ENCODE measurements at regions not wholly inside any gene's neighbourhood (a gene's known extent, or its start where the extent isn't known, plus 50 kb on each side); places are given as distances from the start of the nearest gene placed in this dataset.
"Not testable (repeated sequence)": the region's sequence is repeated elsewhere in the genome, so short reads cannot be mapped to it uniquely, and the experiment has no call there.

DNA sequence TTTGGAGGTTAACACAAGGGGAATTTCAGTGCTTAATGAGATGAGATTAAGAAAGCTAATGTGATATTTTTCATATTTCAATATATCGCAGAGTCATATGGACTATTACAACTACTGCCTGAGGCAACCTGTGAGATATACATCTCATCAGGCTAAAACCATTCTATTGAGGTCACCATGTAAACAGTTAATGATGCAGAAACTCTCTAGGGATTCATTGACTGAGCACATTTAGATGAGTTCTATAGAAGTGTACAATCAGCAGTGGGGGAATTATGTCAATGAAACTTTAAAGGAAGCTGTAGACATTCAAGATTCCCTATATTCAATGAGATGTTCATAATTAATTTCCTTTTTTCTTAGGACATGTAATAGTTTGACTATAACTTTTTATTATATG, 687.4 kb upstream of the SYT4 start:
- TF ChIP-seq, protein P1, sequence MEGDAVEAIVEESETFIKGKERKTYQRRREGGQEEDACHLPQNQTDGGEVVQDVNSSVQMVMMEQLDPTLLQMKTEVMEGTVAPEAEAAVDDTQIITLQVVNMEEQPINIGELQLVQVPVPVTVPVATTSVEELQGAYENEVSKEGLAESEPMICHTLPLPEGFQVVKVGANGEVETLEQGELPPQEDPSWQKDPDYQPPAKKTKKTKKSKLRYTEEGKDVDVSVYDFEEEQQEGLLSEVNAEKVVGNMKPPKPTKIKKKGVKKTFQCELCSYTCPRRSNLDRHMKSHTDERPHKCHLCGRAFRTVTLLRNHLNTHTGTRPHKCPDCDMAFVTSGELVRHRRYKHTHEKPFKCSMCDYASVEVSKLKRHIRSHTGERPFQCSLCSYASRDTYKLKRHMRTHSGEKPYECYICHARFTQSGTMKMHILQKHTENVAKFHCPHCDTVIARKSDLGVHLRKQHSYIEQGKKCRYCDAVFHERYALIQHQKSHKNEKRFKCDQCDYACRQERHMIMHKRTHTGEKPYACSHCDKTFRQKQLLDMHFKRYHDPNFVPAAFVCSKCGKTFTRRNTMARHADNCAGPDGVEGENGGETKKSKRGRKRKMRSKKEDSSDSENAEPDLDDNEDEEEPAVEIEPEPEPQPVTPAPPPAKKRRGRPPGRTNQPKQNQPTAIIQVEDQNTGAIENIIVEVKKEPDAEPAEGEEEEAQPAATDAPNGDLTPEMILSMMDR (IDR thresholded peaks at IDR 0.05; ENCODE audit: borderline replicate concordance, control extremely low read depth, extremely low read depth, insufficient read depth, missing control alignments), result no peak
- in situ Hi-C loops (cut with MboI; ENCODE audit: low sequenced_read_pairs, unreplicated experiment), result no loop called here
- DNase-seq (ENCODE audit: low spot score), result no peak

DNA sequence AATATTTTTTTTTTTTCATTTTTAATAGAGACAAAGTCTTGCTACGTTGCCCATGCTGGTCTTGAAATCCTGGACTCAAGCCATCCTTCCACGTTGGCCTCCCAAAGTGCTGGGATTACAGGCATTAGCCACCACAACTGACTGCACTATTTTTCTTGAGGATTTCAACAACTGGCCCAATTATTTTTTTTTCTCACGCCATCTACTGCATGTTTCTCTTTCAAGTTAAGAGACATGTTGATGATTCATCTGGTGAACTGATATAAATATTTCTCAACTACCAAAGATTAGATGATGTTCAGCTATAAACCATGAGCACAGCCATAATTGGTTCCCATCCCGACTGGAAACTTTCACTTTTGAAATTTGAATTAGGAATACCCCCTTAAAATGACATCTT, 688.4 kb upstream of the SYT4 start:
- TF ChIP-seq, protein P1 (IDR thresholded peaks at IDR 0.05; ENCODE audit: borderline replicate concordance, control extremely low read depth, extremely low read depth, insufficient read depth, missing control alignments), result no peak
- in situ Hi-C loops (cut with MboI; ENCODE audit: low sequenced_read_pairs, unreplicated experiment), result no loop called here
- DNase-seq (ENCODE audit: low spot score), result no peak

DNA sequence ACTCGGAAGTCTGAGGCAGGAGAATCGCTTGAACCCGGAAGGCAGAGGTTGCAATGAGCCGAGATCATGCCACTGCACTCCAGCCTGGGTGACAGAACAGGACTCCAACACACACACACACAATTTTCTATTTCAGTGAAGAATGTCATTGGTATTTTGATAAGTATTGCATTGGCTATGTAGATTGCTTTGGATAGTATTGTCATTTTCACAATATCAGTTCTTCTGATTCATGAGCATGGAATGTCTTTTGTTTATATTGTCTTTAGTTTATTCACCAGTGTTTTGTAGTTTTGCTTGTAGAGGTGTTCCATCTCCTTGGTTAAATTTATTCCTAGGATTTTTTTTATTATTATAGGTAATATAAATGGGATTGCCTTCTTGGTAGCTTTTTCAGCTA, 693.4 kb upstream of the SYT4 start:
- DNase-seq (ENCODE audit: low spot score), result no peak
- in situ Hi-C loops (cut with MboI; ENCODE audit: low sequenced_read_pairs, unreplicated experiment), result no loop called here
- TF ChIP-seq, protein P1 (IDR thresholded peaks at IDR 0.05; ENCODE audit: borderline replicate concordance, control extremely low read depth, extremely low read depth, insufficient read depth, missing control alignments), result no peak

DNA sequence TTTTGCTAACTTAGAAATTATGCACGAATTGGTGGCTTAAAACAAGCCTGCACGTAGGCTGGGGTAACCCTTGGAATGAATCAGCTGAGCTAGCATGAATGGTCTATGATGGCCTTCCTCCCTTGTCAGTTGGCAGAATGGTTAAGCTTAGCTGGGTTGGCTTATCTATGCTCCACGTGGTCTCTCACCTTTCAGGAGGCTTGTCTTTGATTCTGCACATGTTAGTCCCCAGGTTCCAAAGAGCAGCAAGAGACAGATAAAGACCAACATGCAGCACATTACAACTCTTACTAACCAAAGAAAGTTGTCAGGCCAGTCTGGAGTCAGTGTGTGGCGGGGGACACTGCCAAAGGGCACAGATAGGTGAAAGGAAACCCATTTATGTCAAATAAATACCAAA, 700.9 kb upstream of the SYT4 start:
- no peak for DNase-seq (ENCODE audit: low spot score)
- in situ Hi-C loops (cut with MboI; ENCODE audit: low sequenced_read_pairs, unreplicated experiment), result no loop called here
- TF ChIP-seq, protein P1 (IDR thresholded peaks at IDR 0.05; ENCODE audit: borderline replicate concordance, control extremely low read depth, extremely low read depth, insufficient read depth, missing control alignments), result no peak

DNA sequence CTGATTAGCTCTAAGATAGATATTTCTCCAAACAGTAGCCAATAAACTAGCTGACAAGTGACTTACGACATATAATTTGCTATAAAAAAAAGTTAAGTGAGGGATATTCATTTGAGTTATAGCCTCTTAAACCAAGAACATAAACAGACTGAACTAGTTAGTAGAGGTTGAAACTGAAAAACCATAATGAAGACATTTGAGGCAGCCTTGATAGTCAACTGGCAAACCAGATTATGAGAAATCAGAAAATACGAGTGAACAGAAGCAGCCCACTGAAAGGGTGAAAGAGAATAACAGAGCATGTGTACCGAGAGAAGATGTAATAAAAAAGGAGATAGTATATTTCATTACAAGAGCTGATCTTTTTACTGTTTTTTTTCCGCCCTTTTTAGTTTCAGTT, 698.1 kb upstream of the SETBP1 start:
- TF ChIP-seq, protein P1 (IDR thresholded peaks at IDR 0.05; ENCODE audit: borderline replicate concordance, control extremely low read depth, extremely low read depth, insufficient read depth, missing control alignments), result no peak
- in situ Hi-C loops (cut with MboI; ENCODE audit: low sequenced_read_pairs, unreplicated experiment), result no loop called here
- DNase-seq (ENCODE audit: low spot score), result no peak

DNA sequence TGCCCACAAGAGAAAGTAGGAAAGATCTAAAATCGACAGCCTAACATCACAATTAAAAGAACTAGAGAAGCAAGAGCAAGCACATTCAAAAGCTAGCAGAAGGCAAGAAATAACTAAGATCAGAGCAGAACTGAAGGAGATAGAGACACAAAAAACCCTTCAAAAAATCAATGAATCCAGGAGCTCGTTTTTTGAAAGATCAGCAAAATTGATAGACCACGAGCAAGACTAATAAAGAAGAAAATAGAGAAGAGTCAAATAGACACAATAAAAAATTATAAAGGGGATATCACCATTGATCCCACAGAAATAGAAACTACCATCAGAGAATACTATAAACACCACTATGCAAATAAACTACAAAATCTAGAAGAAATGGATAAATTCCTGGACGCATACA, 693.6 kb upstream of the SETBP1 start:
- DNase-seq (ENCODE audit: low spot score); in situ Hi-C loops (cut with MboI; ENCODE audit: low sequenced_read_pairs, unreplicated experiment): not testable (repeated sequence)

DNA sequence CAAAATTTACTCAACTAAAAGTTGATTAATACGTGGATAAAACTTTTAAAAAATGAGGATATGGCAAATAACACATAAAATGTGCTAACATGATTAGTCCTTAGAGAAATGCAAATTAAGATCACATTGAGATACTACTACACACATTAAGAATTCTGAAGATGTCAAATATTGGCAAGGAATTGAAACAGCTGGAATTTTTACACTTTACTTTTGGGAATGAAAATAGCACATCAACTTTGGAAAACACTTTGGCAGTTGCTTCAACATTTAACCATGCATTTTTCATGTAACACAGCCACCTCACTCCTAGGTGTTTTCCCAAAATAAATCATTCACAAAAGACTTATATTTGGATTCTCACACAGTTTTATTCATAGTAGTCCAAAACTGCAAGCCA, 687.9 kb upstream of the SETBP1 start:
- TF ChIP-seq, protein P1 (IDR thresholded peaks at IDR 0.05; ENCODE audit: borderline replicate concordance, control extremely low read depth, extremely low read depth, insufficient read depth, missing control alignments), result no peak
- in situ Hi-C loops (cut with MboI; ENCODE audit: low sequenced_read_pairs, unreplicated experiment), result no loop called here
- DNase-seq (ENCODE audit: low spot score), result no peak
